ENCODE measurements at regions not wholly inside any gene's neighbourhood (a gene's known extent, or its start where the extent isn't known, plus 50 kb on each side); places are given as distances from the start of the nearest gene placed in this dataset.

GRCh38 chr2:21244161-21244560, 120.4 kb downstream of the TDRD15 start:
- TF ChIP-seq CTCF (IDR thresholded peaks at IDR 0.05): no peak

GRCh38 chr2:21245565-21245964, 121.8 kb downstream of the TDRD15 start:
- no peak for TF ChIP-seq CTCF (IDR thresholded peaks at IDR 0.05)

- no peak for TF ChIP-seq CTCF (IDR thresholded peaks at IDR 0.05)
Measured at GRCh38 chr2:21249367-21249766, 125.6 kb downstream of the TDRD15 start.

- TF ChIP-seq CTCF (IDR thresholded peaks at IDR 0.05): no peak
Measured at GRCh38 chr2:21250673-21251072, 126.9 kb downstream of the TDRD15 start.

GRCh38 chr2:21251216-21251980, 127.6 kb downstream of the TDRD15 start:
- TF ChIP-seq CTCF (IDR thresholded peaks at IDR 0.05): no peak

GRCh38 chr2:21253311-21254027, 129.7 kb downstream of the TDRD15 start:
- no peak for TF ChIP-seq CTCF (IDR thresholded peaks at IDR 0.05)

- no peak for TF ChIP-seq CTCF (IDR thresholded peaks at IDR 0.05)
Measured at GRCh38 chr2:21254170-21254965, 130.6 kb downstream of the TDRD15 start.

All from LNCAP (cell line).